ENCODE measurements at regions not wholly inside any gene's neighbourhood (a gene's known extent, or its start where the extent isn't known, plus 50 kb on each side); places are given as distances from the start of the nearest gene placed in this dataset. TPM values are rescaled to one million over a fixed set of nuclear protein-coding genes. Genes with fewer than 3 reads are reported as not detected.

Small RNA genes in the stretch of these regions (small RNA-seq; reads per million reads assigned to genes)
- gene AL365222.1 (ENCODE audit: insufficient read depth) (not detected), gene RNU6-261P (ENCODE audit: insufficient read depth) (not detected), gene RNU6-84P (ENCODE audit: insufficient read depth) (not detected)

All from mesendoderm (in vitro differentiated cells).